Suppressor macrophage treated with lipopolysaccharide for 4 hours (primary cell): ENCODE measurements at regions not wholly inside any gene's neighbourhood (a gene's known extent, or its start where the extent isn't known, plus 50 kb on each side); places are given as distances from the start of the nearest gene placed in this dataset.

Experiments
- DNase-seq: peaks from one replicate; pipeline ENCODE4 v3.0.0-alpha.2; 2020

GRCh38 chr2:15796167-15796942 lies 144.0 kb upstream of the MYCN start:
- no peak for DNase-seq

GRCh38 chr2:15797231-15797938 lies 143.0 kb upstream of the MYCN start:
- no peak for DNase-seq

GRCh38 chr2:15797939-15798281 lies 142.4 kb upstream of the MYCN start:
- no peak for DNase-seq

GRCh38 chr2:15798701-15799431 lies 141.5 kb upstream of the MYCN start:
- DNase-seq = no peak

- no peak for DNase-seq
These were observed 140.9 kb upstream of the MYCN start for GRCh38 chr2:15799432-15799827.

- DNase-seq = no peak
These were observed 139.6 kb upstream of the MYCN start for GRCh38 chr2:15800495-15801329.

- DNase-seq = no peak
These were observed 138.9 kb upstream of the MYCN start for GRCh38 chr2:15801439-15801838.

- no peak for DNase-seq
These were observed 138.4 kb upstream of the MYCN start for GRCh38 chr2:15801904-15802303.

GRCh38 chr2:15802657-15803542 lies 137.4 kb upstream of the MYCN start:
- DNase-seq = no peak

GRCh38 chr2:15803543-15804245 lies 136.7 kb upstream of the MYCN start:
- DNase-seq = no peak

- DNase-seq = no peak
These were observed 136.1 kb upstream of the MYCN start for GRCh38 chr2:15804246-15804619.

- DNase-seq = no peak
These were observed 135.7 kb upstream of the MYCN start for GRCh38 chr2:15804691-15805090.

GRCh38 chr2:15805206-15805605 lies 135.1 kb upstream of the MYCN start:
- no peak for DNase-seq

GRCh38 chr2:15805772-15806171 lies 134.6 kb upstream of the MYCN start:
- no peak for DNase-seq

- DNase-seq = no peak
These were observed 133.4 kb upstream of the MYCN start for GRCh38 chr2:15806801-15807417.

- DNase-seq = no peak
These were observed 132.7 kb upstream of the MYCN start for GRCh38 chr2:15807418-15808203.

GRCh38 chr2:15808204-15808910 lies 132.0 kb upstream of the MYCN start:
- DNase-seq = no peak

- DNase-seq = no peak
These were observed 131.4 kb upstream of the MYCN start for GRCh38 chr2:15808944-15809343.

- no peak for DNase-seq
These were observed 130.9 kb upstream of the MYCN start for GRCh38 chr2:15809404-15809803.
